HG02759 (cell line): ENCODE measurements at regions not wholly inside any gene's neighbourhood (a gene's known extent, or its start where the extent isn't known, plus 50 kb on each side); places are given as distances from the start of the nearest gene placed in this dataset.

Source experiments
- ATAC-seq: cut with Tn5 transposase; IDR thresholded peaks from one replicate; pipeline ENCODE4 v1.9.1; 2021; ENCODE audit warnings: mild to moderate bottlenecking, moderate library complexity; ENCODE audit not compliant: unreplicated experiment

DNA sequence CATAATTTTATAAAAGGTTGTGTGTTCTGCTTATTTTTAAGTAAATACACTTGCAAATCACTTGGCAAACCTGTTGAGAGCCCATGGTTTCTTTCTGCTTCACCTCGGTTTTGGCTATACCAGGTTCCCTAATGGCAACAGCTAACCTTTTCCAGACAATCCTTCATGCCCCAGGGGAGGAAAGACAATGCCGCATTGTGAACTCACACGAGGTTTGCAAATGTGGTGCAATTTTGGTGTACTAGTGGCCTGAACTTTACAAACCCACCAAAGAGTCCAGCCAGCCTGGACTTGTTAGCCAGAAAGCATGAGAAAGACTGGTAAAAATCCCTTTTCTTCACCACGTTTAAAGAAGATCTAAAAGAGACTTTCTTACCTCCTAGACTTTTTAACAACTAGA lies 84.8 kb upstream of the SOX4 start:
- no peak for ATAC-seq

- ATAC-seq: no peak
Measured at GRCh38 chr6:21511891-21512550, 81.5 kb upstream of the SOX4 start.

DNA sequence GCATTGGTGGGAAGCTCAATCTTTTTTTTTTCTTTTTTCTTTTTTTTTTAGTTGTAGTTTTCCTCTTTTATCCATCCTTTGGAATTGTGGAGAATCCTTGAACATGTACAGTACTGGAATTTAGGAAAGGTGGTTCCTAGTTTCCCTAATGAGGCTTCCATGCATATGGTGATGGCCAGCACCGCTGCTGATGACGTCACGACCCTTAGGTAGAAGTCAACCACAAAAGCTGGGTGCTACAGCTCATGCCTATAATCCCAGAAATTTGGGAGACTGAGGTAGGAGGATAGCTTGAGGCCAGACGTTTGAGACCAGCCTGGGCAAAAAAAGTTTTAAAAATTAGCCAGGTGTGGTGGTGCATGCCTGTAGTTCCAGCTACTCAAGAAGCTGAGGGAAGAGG lies 79.3 kb upstream of the SOX4 start:
- ATAC-seq: no peak

DNA sequence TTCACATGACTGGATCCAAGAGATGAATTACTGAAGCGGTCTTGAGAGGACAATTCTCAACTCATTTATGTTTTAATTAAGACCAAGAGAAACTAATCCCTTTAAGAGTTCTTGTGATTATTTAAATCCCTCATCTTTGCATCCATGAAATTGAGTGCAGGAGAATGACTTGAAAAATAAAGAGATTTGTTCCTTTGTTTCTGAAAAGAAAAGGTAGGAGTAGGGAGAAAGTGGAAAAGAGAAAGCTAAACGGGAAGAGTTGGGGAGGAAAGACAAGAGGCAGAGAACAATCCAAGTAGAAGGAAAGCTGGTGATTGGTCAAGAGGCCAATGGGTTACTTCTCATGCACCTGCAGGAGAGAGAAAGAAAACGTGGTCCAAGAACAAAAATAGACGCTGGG lies 75.2 kb upstream of the SOX4 start:
- ATAC-seq: no peak

DNA sequence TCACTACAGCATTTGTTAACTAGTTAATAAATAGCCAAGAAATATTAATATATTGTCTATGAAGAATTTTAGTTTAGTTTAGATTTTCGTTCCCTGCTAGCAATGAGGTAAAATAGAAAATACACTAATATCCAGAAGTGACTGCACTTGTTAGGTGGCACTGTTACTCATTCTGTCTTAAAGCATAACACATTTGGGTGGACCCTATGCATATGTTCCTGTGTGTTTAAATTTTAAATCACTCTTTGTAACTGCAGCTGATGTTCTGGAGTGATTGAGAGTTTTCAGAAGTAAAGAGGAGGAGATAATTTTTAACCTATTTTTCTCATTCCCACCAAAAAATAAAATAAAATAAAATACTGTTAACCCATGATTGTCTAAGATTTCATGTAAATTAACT lies 73.9 kb upstream of the SOX4 start:
- ATAC-seq: no peak

- ATAC-seq: no peak
Measured at GRCh38 chr6:21521276-21521675, 72.3 kb upstream of the SOX4 start.

DNA sequence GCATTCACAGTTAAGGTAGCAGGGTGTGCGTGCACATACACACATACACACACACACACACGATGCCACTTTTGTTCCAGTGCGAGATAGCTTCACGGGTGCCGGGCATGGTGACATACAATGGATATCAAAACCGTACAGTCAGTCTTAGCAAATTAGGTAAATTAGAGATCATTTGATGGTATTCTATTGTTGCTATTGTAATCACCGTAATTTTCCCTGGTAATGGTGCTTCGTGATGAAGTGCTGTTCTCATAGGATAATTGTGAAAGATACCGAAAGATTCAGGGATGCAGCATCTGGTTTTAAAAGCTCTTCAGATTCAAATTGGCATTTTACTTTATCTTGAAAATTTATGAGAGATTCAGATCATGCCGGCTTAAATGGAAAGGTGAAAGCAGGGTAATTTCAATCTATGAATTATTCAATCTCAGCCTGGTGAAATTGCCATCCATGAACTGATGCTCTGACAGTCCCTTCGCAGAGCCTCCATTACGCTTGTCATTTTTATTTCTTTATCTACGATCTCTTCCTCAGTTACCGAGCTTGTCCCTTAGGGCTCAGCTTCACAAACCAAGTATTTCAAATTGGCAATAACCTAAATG lies 71.3 kb upstream of the SOX4 start:
- no peak for ATAC-seq

DNA sequence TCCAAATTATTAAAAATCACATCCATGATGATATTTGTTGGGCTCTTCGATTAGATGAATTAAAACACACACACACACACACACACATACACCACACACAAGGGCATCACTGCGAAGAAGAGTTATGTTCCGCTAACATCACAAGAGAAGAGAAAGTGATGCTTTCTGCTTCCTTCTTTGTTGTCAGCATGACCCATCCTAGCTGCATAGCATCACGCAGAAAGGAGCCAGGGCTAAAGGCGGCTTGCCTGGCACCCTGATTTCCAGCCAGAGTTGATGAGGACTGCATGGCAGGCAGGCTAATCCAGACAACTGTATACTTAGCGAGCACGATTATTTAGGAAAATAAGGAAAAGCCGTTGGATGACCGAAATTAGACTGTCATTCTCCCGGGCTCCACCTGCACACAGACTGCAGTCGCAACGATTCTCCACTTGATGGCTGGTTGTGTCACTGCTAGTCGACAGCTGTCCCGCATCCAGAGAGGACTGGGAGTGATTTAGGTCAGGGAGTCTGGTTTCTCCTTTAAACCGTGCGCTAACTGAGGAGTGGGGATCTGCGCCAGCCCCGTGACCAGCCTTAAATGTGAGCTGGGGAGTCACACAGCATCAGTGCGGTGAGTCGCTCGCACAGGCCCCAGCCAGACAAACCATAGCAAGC lies 70.6 kb upstream of the SOX4 start:
- no peak for ATAC-seq

- ATAC-seq: no peak
Measured at GRCh38 chr6:21523652-21524051, 69.9 kb upstream of the SOX4 start.

DNA sequence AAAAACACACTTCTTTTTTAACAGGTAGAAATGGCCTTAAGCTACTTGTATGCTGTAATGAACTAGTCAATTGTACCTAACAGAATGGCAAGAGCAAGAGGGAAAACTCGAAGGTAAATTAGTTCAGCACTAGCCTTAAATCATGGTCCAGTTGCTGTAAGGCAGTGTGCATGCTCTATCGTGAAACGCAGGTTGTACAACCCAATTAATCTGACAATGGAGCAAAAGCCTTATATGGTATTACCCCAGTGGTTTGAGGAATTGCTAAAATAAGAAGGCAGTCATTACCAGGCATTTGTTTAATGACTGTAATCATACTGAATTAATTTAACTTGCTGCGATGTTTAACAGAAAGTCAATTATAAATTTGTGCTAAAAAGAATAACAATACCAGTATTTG lies 69.3 kb upstream of the SOX4 start:
- no peak for ATAC-seq

- ATAC-seq: no peak
Measured at GRCh38 chr6:21526974-21527373, 66.6 kb upstream of the SOX4 start.

DNA sequence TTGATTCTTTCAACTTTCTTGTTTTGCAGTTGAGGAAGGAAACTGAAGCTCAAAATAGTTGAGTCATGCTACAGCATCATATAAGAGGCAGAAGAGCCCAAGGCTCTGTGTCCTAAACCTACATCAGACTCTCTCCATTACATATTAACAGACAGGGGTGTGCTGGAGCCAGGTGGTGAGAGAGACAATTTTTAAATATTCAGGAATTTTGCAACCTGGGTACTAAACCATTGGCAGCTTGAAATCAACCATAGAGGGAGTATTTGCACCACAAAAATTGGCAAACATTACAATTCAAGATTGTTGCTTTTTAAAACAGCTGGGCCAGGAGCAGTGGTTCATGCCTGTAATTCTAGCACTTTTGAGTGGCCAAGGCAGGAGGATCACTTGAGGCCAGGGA lies 65.8 kb upstream of the SOX4 start:
- no peak for ATAC-seq

GRCh38 chr6:21529431-21529830 lies 64.1 kb upstream of the SOX4 start:
- ATAC-seq: no peak

DNA sequence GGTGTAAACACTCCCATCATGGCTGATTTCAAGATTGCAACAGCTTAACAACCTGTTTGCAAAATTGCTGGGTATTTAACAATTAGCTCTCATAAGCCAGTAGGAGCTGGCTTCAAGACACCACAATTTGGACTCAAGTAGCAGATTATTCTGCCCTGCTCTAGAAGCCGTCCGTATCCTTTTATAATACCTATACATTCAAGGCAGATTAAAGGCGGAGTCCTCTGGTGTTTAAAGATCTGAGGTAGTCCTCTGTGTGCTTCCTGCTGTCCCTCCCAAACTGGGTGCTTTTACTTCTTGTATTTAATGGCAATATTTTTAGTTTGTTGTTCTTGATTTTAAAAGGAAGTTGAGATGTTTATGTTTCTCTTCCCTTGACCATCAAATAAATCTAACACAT lies 62.2 kb upstream of the SOX4 start:
- no peak for ATAC-seq

DNA sequence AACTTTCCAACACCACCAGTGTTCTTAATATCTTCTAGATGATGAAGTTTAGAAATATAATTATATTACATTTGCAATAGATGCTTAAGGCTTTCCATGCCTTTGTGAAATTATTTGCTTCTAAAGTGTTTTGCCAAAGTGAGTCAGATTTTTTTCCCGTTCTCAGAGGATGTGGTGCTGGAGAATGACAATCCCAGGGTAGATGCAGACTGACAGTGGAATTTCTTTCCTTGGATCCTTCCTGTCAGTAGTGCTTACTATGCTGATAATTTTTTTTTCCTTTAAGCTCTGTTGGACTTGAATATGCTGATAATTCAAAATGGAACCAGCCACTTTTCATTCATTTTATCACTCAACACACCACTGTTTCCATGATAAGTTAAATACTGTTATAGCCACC lies 59.9 kb upstream of the SOX4 start:
- no peak for ATAC-seq

DNA sequence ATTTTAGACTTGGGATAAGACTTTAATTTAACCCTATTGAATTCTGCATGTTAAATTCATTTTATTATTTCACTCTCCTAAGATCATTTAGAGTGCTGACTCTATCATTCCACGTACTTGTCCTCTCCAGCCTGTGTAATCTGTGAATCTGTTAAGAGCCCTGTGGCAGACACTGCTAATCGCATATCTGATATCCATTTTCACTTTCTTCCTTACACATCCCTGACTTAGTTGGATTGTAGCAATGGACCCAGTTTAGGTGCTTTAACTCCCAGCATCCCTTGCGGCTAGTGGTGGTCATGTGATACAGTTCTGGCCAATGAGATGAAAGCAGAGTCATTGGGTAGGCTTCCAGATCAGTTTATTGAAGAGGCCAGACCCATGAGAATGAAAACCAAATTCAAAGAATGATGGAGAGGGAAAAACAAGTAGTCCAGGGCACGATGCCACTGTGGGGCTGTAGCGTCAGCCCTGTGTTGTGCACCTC lies 57.2 kb upstream of the SOX4 start:
- ATAC-seq: no peak

- ATAC-seq: no peak
Measured at GRCh38 chr6:21537637-21538036, 55.9 kb upstream of the SOX4 start.

GRCh38 chr6:21538186-21538798 lies 55.3 kb upstream of the SOX4 start:
- ATAC-seq: no peak

DNA sequence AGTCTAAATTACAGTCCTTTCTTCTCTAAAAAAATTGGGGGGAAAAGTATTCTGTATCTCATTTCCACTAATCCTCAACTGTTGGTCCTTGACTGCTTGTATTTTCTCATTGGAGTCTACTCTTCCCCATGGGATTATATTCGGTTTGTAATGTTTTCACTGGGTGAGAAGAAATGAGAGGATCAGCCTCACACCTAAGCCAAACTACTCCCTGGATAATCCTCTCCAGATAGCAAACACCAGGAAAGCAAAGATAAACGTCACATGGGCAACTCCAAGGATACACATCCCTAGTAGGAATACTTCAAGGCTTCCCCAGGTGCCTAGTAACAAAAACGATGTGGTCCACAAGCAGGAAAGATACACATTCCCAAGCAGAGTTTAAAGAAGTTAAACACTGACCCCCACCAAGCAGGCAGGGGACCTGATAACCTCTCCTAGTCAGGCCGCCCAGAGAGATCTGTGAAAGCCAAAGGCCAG lies 53.9 kb upstream of the SOX4 start:
- no peak for ATAC-seq
